ENCODE measurements at regions not wholly inside any gene's neighbourhood (a gene's known extent, or its start where the extent isn't known, plus 50 kb on each side); places are given as distances from the start of the nearest gene placed in this dataset.
"Not testable (repeated sequence)": the region's sequence is repeated elsewhere in the genome, so short reads cannot be mapped to it uniquely, and the experiment has no call there.

DNA sequence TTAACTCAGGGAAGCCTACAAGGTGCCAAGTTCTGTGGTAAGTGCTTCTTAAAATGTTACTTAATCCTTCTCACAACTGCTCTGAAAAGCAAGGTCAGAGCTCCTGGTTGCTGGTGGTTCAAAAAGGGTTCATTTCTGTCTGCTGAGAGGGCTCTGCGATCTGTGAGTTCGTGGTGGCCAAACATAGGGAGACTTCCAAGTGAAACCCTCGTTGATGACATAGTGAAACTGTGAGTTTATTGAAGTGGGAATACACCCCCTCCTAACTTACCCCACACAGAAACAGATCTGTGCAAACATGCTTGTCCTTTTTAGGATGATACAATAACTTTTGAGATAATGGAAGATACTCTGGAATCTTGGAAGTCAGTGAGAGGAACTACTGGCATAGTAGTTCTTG, 164.8 kb upstream of the PGRMC2 start:
- no peak for DNase-seq (ENCODE audit: low read depth)
- no peak overlapping the region for H3K4me3 ChIP-seq (ENCODE audit: low read depth, low read length)
- TF ChIP-seq, protein P1, sequence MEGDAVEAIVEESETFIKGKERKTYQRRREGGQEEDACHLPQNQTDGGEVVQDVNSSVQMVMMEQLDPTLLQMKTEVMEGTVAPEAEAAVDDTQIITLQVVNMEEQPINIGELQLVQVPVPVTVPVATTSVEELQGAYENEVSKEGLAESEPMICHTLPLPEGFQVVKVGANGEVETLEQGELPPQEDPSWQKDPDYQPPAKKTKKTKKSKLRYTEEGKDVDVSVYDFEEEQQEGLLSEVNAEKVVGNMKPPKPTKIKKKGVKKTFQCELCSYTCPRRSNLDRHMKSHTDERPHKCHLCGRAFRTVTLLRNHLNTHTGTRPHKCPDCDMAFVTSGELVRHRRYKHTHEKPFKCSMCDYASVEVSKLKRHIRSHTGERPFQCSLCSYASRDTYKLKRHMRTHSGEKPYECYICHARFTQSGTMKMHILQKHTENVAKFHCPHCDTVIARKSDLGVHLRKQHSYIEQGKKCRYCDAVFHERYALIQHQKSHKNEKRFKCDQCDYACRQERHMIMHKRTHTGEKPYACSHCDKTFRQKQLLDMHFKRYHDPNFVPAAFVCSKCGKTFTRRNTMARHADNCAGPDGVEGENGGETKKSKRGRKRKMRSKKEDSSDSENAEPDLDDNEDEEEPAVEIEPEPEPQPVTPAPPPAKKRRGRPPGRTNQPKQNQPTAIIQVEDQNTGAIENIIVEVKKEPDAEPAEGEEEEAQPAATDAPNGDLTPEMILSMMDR (IDR thresholded peaks at IDR 0.05; ENCODE audit: insufficient read depth, low read depth, low read length) = no peak

DNA sequence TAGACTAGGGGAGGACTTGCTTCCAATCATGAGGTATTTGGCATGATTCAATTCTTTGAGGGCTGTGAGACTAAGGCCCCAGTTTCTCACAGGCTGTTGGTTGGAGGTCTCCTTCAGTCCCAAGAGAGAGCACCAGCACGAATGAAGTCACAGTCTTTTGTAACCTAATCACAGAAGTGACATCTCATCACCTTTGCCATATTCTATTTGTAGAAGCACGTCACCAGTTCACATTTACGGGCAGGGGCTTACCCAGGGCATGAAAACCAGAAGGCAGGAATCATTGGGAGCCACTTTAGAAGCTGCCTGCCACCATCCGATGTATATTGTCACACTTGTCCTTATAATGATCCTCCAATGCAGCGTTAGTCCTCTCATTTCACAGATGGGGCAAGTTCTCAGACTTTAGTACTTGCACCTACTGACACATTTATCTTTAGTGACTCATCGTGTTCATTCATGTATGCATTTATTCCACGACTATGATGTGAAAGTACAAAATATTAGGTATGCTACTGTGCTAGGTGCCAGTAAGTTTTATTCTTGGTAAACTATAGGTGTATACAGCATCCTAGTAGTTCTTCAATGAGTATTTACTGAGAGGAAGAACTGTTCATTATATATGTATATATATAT, 163.8 kb upstream of the PGRMC2 start:
- no peak for DNase-seq (ENCODE audit: low read depth)
- TF ChIP-seq, protein P1 (IDR thresholded peaks at IDR 0.05; ENCODE audit: insufficient read depth, low read depth, low read length) = no peak
- H3K4me3 ChIP-seq (ENCODE audit: low read depth, low read length) = no peak overlapping the region

GRCh38 chr4:128450326-128451120, 162.9 kb upstream of the PGRMC2 start:
- TF ChIP-seq, protein P1 (IDR thresholded peaks at IDR 0.05; ENCODE audit: insufficient read depth, low read depth, low read length) = no peak
- DNase-seq (ENCODE audit: low read depth) = peak; percentile 80
- no peak overlapping the region for H3K4me3 ChIP-seq (ENCODE audit: low read depth, low read length)

GRCh38 chr4:128449251-128449650, 161.6 kb upstream of the PGRMC2 start:
- H3K4me3 ChIP-seq (ENCODE audit: low read depth, low read length) = no peak overlapping the region
- peak; percentile 52 for DNase-seq (ENCODE audit: low read depth)
- TF ChIP-seq, protein P1 (IDR thresholded peaks at IDR 0.05; ENCODE audit: insufficient read depth, low read depth, low read length) = no peak

DNA sequence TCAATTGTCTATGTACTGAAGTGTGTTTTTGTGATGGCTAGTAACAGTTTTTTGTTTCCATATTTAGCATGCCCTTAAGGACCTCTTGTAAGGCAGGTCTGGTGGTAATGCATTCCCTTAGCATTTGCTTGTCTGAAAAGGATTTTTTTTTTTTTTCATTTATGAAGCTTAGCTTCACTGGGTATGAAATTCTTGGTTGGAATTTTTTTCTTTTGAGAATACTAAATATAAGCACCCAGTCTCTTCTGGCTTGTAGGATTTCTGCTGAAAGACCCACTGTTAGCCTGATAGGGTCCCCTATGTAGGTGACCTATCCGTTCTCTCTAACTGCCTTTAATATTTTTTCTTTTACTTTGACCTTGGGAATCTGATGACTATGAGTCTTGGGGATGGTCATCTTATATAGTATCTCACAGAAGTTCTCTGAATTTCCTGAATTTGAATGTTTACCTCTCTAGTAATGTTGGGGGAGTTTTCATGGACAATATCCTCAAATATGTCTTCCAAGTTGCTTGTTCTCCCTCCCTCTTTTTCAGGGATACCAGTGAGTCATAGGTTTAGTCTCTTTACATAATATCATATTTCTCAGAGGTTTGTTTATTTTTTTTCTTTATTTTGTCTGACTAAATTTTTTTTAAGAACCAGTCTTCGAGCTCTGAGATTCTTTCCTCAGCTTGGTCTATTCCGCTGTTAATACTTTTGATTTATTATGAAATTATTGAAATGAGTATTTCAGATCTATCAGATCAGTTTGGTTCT, 157.1 kb upstream of the PGRMC2 start:
- no peak overlapping the region for H3K4me3 ChIP-seq (ENCODE audit: low read depth, low read length)
- TF ChIP-seq, protein P1 (IDR thresholded peaks at IDR 0.05; ENCODE audit: insufficient read depth, low read depth, low read length) = no peak
- no peak for DNase-seq (ENCODE audit: low read depth)

GRCh38 chr4:128440923-128441322, 153.3 kb upstream of the PGRMC2 start:
- DNase-seq (ENCODE audit: low read depth) = no peak
- no peak overlapping the region for H3K4me3 ChIP-seq (ENCODE audit: low read depth, low read length)
- TF ChIP-seq, protein P1 (IDR thresholded peaks at IDR 0.05; ENCODE audit: insufficient read depth, low read depth, low read length) = no peak

GRCh38 chr4:128437023-128437422, 149.4 kb upstream of the PGRMC2 start:
- not testable (repeated sequence) for H3K4me3 ChIP-seq (ENCODE audit: low read depth, low read length); DNase-seq (ENCODE audit: low read depth)

GRCh38 chr4:128429023-128429613, 141.5 kb upstream of the PGRMC2 start:
- not testable (repeated sequence) for DNase-seq (ENCODE audit: low read depth); H3K4me3 ChIP-seq (ENCODE audit: low read depth, low read length)
